Sigmoid colon (tissue), 6 donors: ENCODE measurements at regions not wholly inside any gene's neighbourhood (a gene's known extent, or its start where the extent isn't known, plus 50 kb on each side); places are given as distances from the start of the nearest gene placed in this dataset.

Experiments
- DNase-seq: peaks from one replicate; pipeline ENCODE4 v3.0.0-alpha.2; 2019
- H3K27ac ChIP-seq, 4 donors: fragments of 200-600 bp; sonication (generic); one replicate each; pipeline ENCODE4 v1.5.1; 2016 to 2019; ENCODE audit warnings: mild to moderate bottlenecking in 1 of 4
- H3K27me3 ChIP-seq, 3 donors: fragments of 200-600 bp; sonication (generic); one replicate each; pipeline ENCODE4 v1.5.1; 2019; ENCODE audit warnings: mild to moderate bottlenecking in 1 of 3
- H3K36me3 ChIP-seq, 4 donors: fragments of 200-600 bp; sonication (generic); one replicate each; pipeline ENCODE4 v1.5.1; 2016 to 2019
- H3K4me1 ChIP-seq, 4 donors: fragments of 200-600 bp; sonication (generic); one replicate each; pipeline ENCODE4 v1.5.1; 2017 to 2019
- H3K4me3 ChIP-seq, 4 donors: fragments of 200-600 bp; sonication (generic); one replicate each; pipeline ENCODE4 v1.5.1; 2017 to 2019; ENCODE audit warnings: mild to moderate bottlenecking in 2 of 4, moderate library complexity in 1 of 4
- H3K9me3 ChIP-seq, 4 donors: fragments of 200-600 bp in 3 of 4; sonication (generic) in 3 of 4; one replicate each; pipeline versions ENCODE4 v1.5.1 to v1.6.1; 2013 to 2019
- EP300 ChIP-seq, 4 donors: sonication (generic); formaldehyde crosslinking; IDR thresholded peaks; one replicate each; pipeline ENCODE4 v1.6.1; 2017; ENCODE audit warnings: antibody characterized with exemption in 4 of 4
- POLR2A ChIP-seq, 2 donors: fragments of 450-650 bp; IDR thresholded peaks; one replicate each; pipeline ENCODE4 v1.6.1; 2016; ENCODE audit warnings: antibody characterized with exemption in 2 of 2, mild to moderate bottlenecking in 2 of 2, moderate library complexity in 2 of 2
- POLR2AphosphoS5 ChIP-seq, 4 donors: sonication (generic); formaldehyde crosslinking; IDR thresholded peaks; one replicate each; pipeline ENCODE4 v1.6.1; 2017; ENCODE audit warnings: antibody characterized with exemption in 4 of 4
- WGBS, 2 donors: extraction: QIAGEN DNeasy Blood & Tissue Kit; methylation state at CpG; one replicate each; pipeline ENCODE4 v1.1.7; 2013; 5-methylcytosine and 5-hydroxymethylcytosine counted together
- intact Hi-C: fragments of 100-400 bp; cut with DNase I; formaldehyde crosslinking; loops from one replicate; pipeline ENCODE4 v1.15.1; 2023
- TF ChIP-seq, protein P1 (sequence below), 4 experiments: fragments of 450-650 bp in 3 of 4; fragments of 200-600 bp in 1 of 4; IDR thresholded peaks; one replicate each; pipeline ENCODE4 v1.5.1; 2016 to 2019; ENCODE audit warnings: antibody characterized with exemption in 4 of 4, mild to moderate bottlenecking in 3 of 4, moderate library complexity in 2 of 4
- donor health status: healthy with polysubstance abuse.
- donor health status: healthy.

DNA sequence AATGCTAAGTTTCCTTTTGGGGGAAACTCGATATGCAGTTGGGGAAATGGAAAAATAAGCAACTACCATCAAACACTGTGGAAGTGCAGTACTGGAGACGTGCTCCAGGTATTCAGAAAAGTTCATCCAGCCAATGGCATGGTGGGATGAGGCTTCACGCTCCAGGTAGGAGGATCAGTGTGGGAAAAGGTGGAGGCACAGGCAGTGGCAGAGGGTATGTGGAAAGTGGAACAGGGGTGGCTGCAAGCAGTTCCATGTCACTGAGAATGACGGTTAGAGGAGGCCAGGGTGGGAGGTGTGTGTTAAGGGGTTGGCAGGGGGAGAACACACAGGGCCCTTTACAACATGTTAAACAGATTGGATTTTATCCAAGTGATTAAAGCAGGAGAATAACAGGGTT is 105.1 kb upstream of the NCAM1 start:
- 71 to 83% methylated on average over 4 of the region's 4 CpGs for WGBS, 2 donors
- H3K4me1 ChIP-seq, result no peaks in the 10 kb centered on the region
- TF ChIP-seq POLR2AphosphoS5 (IDR thresholded peaks at IDR 0.05) (no peak), EP300 (IDR thresholded peaks at IDR 0.05) (no peak)
- no peak overlapping the region for H3K27ac ChIP-seq
- DNase-seq, result no peak
- peaks cover 0 to 5% (median 2%) of the 10 kb centered on the region in 4 donors for H3K9me3 ChIP-seq
- H3K27me3 ChIP-seq, result no peaks in the 10 kb centered on the region
- intact Hi-C loops, result no loop called here
- no peak overlapping the region for H3K4me3 ChIP-seq
- no peaks in the 10 kb centered on the region for H3K36me3 ChIP-seq

DNA sequence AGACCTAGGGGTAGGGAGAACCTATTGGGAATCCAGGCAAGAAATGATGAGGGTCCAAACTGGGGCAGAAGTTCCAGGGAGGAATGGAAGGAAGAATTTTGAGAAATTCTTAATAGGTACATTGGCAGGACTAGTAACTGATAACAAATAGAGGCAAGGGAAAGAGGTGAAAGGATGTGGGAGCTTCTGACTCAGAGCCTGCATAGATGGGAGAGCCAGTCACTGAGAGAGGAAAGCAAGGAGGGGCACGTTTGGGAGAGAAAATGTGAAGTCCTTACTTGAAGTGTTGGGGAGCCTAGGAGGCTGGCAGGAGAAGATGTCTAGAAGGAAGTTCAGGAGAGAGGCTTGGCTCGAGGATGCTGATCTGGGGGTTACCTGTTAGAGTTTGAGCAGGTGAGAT is 104.6 kb upstream of the NCAM1 start:
- Histone ChIP-seq H3K36me3 (no peaks in the 10 kb centered on the region), H3K4me3 (no peak overlapping the region), H3K9me3 (peaks cover 0 to 7% (median 3%) of the 10 kb centered on the region in 4 donors), H3K4me1 (no peaks in the 10 kb centered on the region), H3K27ac (no peak overlapping the region), H3K27me3 (no peaks in the 10 kb centered on the region)
- DNase-seq, result no peak
- TF ChIP-seq POLR2AphosphoS5 (IDR thresholded peaks at IDR 0.05) (no peak), EP300 (IDR thresholded peaks at IDR 0.05) (no peak)
- intact Hi-C loops, result no loop called here
- 19 to 55% methylated on average over 2 of the region's 2 CpGs for WGBS, 2 donors

DNA sequence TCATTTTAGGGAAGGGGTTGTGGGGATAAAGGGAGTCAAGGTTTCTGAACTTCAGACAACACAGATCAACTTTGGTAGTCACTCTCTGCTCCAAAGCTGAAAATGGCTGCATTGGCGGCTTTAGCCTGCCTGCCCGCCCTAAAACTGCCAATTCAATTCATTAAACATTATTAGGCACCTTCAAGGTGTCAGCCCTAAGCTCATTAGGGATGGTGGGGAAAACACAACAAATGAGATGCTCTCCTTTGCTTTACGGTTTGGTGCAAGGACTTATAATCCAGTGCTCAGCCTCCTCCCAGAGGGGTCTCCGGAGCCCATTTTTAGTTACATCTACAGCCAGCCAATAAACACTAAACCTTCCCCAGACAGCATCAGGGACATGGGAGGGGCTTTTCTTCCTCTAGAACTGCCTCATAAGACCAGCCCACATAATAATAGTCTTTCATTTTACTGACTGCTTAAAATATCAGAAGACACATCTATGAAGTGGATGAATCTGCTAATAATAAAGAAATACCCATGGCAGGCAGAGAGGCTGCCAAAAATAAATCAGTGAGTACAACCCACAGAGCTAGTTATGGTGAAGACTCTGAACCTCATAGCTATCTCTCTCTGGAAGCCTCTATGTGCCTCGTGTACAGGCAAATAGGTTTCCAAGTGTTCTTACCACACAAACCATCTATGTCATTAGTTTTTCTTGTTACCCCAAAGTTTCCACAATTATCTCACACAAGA is 102.8 kb upstream of the NCAM1 start:
- 66 to 87% methylated on average over 5 of the region's 5 CpGs for WGBS, 2 donors
- Histone ChIP-seq H3K27me3 (no peaks in the 10 kb centered on the region), H3K9me3 (peaks cover 0 to 9% (median 4%) of the 10 kb centered on the region in 4 donors), H3K4me1 (no peaks in the 10 kb centered on the region), H3K4me3 (no peak overlapping the region), H3K27ac (no peak overlapping the region), H3K36me3 (no peaks in the 10 kb centered on the region)
- intact Hi-C loops, result no loop called here
- no peak for DNase-seq
- TF ChIP-seq EP300 (IDR thresholded peaks at IDR 0.05) (no peak), POLR2A (IDR thresholded peaks at IDR 0.05) (no peak), POLR2AphosphoS5 (IDR thresholded peaks at IDR 0.05) (no peak)
- TF ChIP-seq, protein P1, sequence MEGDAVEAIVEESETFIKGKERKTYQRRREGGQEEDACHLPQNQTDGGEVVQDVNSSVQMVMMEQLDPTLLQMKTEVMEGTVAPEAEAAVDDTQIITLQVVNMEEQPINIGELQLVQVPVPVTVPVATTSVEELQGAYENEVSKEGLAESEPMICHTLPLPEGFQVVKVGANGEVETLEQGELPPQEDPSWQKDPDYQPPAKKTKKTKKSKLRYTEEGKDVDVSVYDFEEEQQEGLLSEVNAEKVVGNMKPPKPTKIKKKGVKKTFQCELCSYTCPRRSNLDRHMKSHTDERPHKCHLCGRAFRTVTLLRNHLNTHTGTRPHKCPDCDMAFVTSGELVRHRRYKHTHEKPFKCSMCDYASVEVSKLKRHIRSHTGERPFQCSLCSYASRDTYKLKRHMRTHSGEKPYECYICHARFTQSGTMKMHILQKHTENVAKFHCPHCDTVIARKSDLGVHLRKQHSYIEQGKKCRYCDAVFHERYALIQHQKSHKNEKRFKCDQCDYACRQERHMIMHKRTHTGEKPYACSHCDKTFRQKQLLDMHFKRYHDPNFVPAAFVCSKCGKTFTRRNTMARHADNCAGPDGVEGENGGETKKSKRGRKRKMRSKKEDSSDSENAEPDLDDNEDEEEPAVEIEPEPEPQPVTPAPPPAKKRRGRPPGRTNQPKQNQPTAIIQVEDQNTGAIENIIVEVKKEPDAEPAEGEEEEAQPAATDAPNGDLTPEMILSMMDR (IDR thresholded peaks at IDR 0.05), result no peak

DNA sequence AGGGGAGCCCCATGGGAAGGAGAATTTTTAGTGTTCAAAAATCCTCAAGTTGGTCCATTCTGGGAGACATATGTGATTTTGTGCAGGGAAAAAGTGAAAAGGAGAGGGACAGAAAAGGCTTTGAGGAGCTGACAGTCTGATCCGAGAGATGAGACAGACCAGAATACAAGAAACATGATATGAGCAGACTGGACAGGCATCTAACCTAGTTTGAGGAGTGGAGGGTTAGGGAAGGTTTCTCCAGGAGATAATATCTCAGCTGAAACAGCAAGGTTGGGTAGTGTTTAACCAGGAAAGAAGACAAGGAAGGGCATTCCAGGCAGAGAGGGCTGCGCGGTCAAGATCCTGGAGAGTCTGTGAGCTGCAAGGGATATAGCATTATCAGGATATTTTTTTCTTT is 101.4 kb upstream of the NCAM1 start:
- no peak overlapping the region for H3K4me3 ChIP-seq
- H3K27me3 ChIP-seq, result no peaks in the 10 kb centered on the region
- H3K27ac ChIP-seq, result no peak overlapping the region
- H3K4me1 ChIP-seq, result no peaks in the 10 kb centered on the region
- DNase-seq, result no peak
- no peak for TF ChIP-seq EP300 (IDR thresholded peaks at IDR 0.05)
- no peak for TF ChIP-seq POLR2AphosphoS5 (IDR thresholded peaks at IDR 0.05)
- TF ChIP-seq POLR2A (IDR thresholded peaks at IDR 0.05), result no peak
- TF ChIP-seq, protein P1 (IDR thresholded peaks at IDR 0.05), result no peak
- H3K9me3 ChIP-seq, result peaks cover 0 to 9% (median 4%) of the 10 kb centered on the region in 4 donors
- no peaks in the 10 kb centered on the region for H3K36me3 ChIP-seq
- intact Hi-C loops, result no loop called here
- 94% methylated on average over 3 of the region's 3 CpGs for WGBS, 2 donors

DNA sequence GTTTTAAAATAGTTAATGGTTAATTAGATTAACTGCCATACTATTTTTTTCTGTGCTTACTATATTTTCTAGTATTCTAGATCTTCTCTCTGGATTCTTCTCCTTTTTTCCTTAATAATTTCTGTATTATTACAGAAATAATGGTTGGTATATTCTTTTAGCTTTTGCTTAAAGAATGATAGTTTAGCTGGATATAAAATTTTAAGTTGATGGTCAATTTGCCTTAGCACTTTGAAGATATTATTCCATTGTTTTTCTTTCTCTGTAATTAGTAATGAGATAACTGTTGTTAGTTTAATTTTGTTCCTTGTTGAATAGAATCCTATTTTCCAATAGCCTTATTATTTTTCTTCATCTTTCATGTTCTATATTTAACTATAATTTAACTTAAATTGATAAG is 99.9 kb upstream of the NCAM1 start:
- H3K36me3 ChIP-seq, result no peaks in the 10 kb centered on the region
- no peaks in the 10 kb centered on the region for H3K27me3 ChIP-seq
- intact Hi-C loops, result no loop called here
- TF ChIP-seq EP300 (IDR thresholded peaks at IDR 0.05) (no peak), POLR2AphosphoS5 (IDR thresholded peaks at IDR 0.05) (no peak), POLR2A (IDR thresholded peaks at IDR 0.05) (no peak)
- TF ChIP-seq, protein P1 (IDR thresholded peaks at IDR 0.05), result no peak
- H3K9me3 ChIP-seq, result peaks cover 0 to 9% (median 4%) of the 10 kb centered on the region in 4 donors
- no peak overlapping the region for H3K4me3 ChIP-seq
- H3K27ac ChIP-seq, result no peak overlapping the region
- no peak for DNase-seq
- no peaks in the 10 kb centered on the region for H3K4me1 ChIP-seq

DNA sequence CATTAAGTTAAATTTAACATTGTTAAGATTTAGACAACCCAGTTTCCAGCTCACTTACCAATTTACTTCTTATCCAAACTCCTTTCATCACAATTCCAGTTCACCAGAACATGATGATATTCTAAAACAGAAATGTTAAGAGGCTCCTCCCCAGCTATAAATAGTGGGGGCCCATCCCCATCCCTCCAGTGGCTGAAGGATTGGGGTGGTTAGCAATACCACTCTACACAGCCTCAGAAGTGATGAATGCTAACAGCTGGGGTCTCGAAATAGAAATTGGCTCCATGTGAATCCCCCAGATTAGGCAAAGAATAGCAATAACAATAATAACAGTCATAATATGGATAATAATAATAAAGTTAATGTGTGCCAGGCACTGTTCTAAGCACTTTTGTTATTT is 97.9 kb upstream of the NCAM1 start:
- no peak overlapping the region for H3K27ac ChIP-seq
- H3K36me3 ChIP-seq, result no peaks in the 10 kb centered on the region
- TF ChIP-seq, protein P1 (IDR thresholded peaks at IDR 0.05), result no peak
- TF ChIP-seq POLR2AphosphoS5 (IDR thresholded peaks at IDR 0.05), result no peak
- no peak for TF ChIP-seq EP300 (IDR thresholded peaks at IDR 0.05)
- no peak for TF ChIP-seq POLR2A (IDR thresholded peaks at IDR 0.05)
- intact Hi-C loops, result no loop called here
- H3K27me3 ChIP-seq, result no peaks in the 10 kb centered on the region
- no peaks in the 10 kb centered on the region for H3K4me1 ChIP-seq
- WGBS, 2 donors, result 77 to 81% methylated on average over 1 of the region's 1 CpG
- H3K4me3 ChIP-seq, result no peak overlapping the region
- peaks cover 0 to 9% (median 4%) of the 10 kb centered on the region in 4 donors for H3K9me3 ChIP-seq
- DNase-seq, result no peak
